NAMALWA (cell line): ENCODE measurements at regions not wholly inside any gene's neighbourhood (a gene's known extent, or its start where the extent isn't known, plus 50 kb on each side); places are given as distances from the start of the nearest gene placed in this dataset.
"Not testable (repeated sequence)": the region's sequence is repeated elsewhere in the genome, so short reads cannot be mapped to it uniquely, and the experiment has no call there.

ENCODE experiments used
- DNase-seq: peaks from one replicate; pipeline ENCODE4 v3.0.0-alpha.2; 2015; ENCODE audit warnings: low spot score

DNA sequence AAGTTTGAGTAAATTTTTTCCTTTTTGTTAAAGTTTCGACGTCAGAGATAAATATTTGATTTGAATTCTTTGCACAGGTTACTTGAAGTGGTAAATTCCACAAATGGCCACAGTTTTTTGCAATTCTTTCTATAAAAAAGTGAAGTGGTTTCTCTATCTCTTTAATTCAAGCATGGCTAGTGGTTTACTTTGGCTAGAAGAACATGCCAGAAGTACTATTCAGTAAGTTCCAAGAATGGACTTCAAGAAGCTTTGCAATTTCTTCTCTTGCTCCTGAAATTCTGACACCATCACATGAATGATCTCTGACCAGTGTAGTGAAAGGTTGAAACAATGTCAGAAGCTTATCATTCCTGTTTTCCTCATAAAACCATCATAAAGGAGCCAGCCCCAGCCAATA lies 55.7 kb upstream of the RNPC3 start:
- DNase-seq, result no peak

DNA sequence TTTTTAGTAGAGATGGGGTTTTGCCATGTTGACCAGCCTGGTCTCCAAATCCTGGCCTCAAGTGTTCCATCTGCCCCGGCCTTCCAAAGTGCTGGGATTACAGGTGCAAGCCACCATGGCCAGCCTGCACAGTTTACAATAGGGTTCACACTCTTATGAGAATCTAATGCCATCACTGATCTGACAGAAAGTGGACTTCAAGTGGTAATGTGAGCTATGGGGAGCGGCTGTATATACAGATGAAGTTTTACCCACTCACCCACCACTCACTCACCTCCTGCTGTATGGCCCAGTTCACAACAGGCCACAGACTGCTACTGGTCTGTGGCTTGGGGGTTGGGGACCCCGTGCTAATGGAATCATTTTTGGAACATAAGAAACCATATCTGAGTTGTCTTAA lies 58.4 kb upstream of the RNPC3 start:
- DNase-seq, result no peak

DNA sequence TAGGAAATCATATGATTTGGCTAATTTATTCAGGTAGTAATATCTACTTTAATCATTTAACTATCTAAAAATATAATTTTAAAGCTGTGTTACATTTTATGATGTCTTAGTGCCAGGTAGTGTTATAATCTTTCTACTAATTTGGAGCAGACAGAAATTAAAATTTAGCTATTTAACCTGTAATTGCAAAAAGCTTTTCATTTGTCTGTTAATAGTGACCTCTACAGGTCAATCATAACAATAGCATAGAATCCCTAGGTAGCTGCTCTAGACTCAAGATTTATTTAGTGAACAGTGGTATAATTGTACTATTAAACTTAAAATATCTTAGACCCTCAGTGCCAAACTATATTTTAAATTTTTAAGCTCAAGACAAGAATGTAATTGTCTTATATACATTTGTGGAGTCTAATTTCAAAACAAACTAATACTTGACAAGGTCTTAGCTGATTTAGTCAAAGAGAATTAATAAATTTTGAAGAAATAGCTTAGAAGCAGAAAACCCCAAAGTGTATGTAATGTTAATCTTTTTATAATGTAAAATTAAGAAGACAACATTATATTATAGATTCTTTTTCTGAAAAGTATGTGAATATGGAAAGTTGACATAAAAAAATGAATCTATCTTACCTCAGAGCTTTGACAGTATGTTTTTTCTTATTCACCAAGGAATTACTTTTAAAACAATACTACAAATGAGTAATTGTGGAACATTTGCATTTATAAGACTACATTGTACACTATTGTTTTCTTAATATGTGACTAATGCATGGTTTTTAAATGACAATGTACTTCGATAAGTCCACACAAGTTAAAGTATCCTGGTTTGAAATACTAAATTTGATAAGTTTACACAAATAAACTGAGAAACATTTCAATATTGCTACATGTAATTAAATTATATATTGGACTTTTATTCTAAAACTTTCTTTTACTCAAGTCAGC lies 64.1 kb upstream of the RNPC3 start:
- DNase-seq, result peak; percentile 39

DNA sequence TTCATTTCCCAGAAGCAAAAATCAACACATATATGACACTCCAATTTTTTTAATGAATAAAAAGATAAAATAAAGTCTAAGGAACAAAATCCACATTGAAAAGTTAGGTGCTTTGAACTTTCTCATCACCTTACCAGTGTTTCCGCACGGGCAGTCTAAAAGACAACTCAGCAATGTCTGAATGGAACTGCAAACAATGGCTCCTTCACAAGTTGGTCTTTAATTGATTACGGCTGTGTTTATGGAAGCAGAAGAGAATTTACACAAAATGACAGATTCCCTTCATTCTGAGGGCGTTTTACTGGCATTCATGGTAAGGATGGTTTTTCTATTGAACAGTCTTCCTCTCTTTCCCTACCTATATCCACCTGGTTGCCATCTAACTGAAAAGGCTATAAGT lies 65.0 kb upstream of the RNPC3 start:
- DNase-seq, result no peak

DNA sequence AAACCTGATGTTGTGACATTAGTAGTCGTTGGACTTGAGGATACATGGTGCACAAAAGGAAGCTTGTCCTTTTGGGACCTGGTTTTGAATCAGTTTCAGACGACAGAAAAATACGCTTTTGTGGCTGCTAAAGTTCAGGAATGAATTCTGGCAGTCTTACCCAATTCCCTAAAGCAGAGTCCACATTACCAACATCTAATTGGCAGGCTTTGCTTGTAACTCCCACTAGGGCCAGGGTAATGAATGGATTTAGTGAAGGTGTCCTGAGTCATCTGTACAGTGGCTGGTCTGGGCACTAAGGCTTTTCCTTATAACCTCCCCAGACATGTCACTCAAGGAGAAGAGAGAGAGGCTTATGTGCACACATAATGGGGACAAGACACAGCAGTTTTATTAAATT lies 66.2 kb upstream of the RNPC3 start:
- DNase-seq, result no peak

DNA sequence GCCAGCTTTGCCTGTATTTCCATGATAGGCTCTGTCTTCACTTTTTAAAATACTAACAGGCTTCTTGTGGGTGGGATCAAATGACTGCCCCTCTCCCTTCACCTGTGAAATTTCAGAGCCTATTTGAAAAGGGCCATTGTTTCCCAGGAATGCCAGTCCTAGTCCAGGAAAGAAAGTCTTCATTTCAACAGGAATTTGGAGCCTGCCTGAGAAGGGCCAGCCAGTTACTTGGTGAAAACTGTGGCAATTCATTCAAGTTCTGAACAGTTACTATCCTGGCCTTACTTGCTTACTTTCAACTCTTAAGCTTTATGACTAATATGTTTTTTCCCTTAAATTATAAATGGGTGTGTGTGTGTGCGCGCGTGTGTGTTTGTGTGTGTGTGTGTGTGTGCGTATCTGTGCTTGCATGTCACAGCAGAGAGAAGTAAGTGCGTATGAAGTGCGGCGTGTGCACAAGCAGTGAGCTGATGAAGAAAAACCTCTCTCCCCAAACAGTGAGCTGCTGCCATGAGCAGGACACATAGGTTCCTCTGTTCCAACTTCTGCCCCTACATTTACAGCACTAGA lies 67.5 kb upstream of the RNPC3 start:
- DNase-seq, result no peak

DNA sequence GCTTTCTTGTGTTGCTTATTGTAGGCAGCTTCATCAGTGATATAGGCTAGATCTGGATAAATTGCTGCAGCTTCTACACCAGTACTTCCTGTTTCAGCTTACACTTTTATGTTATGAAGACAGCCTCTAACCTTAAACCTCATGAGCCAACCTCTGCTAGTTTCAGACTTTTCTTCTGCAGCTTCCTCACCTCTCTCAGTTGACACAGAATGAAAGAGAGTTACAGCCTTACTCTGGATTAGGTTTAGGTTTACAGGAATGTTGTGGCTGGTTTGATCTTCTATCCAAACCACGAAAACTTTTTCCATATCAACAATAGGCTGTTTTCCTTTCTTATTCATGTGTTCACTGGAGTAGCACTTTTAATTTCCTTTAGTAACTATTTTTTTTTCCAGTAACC lies 76.9 kb upstream of the RNPC3 start:
- peak; percentile 3 for DNase-seq

DNA sequence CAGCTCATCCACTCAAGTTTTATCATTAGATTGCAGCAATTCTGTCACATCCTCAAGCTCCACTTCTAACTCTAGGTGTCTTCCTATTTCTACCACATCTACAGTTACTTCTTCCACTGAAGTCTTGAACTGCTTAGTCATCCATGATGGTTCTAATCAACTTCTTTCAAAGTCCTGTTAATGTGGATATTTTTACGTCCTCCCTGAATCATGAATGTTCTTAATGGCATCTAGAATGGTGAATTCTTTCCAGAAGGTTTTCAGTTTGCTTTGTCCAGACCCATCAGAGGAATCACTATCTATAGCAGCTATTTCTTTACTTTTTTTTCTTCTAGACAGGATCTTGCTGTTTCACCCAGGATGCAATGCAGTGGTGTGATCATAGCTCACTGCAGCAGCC lies 78.0 kb upstream of the RNPC3 start:
- DNase-seq, result no peak

DNA sequence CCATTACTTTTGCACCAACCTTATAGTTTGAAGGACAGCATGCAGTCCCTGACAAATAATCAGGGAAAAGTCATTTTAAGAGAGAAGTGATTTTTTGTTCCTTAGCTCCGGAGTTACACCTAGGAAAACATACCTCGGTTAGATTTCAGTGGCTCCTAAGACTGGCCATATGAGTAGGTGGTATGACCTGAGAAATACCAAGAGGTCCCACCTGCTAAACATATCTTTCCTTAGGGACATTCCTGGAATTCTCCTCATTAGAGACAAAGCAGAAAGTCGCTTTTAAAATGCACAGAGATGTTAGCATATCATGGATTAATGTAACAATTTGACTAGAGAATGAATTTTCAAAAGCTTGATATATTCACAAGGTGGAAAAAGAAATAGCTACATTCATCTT lies 84.2 kb upstream of the RNPC3 start:
- DNase-seq, result no peak

DNA sequence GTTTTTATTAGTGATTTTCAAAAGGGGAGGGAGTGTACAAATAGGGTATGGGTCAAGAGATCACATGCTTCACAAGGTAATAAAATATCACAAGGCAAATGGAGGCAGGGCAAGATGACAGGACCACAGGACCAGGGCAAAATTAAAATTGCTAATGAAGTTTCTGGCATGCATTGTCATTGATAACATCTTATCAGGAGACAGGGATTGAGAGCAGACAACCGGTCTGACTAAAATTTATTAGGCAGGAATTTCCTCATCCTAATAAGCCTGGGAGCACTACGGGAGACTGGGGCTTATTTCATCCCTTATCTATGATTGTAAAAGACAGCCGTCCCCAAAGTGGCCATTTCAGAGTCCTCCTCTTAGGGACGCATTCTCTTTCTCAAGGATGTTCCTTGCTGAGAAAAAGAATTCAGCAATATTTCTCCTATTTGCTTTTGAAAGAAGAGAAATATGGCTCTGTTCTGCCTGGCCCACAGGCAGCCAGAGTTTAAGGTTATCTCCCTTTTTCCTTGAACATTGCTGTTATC lies 88.9 kb upstream of the RNPC3 start:
- DNase-seq, result not testable (repeated sequence)

DNA sequence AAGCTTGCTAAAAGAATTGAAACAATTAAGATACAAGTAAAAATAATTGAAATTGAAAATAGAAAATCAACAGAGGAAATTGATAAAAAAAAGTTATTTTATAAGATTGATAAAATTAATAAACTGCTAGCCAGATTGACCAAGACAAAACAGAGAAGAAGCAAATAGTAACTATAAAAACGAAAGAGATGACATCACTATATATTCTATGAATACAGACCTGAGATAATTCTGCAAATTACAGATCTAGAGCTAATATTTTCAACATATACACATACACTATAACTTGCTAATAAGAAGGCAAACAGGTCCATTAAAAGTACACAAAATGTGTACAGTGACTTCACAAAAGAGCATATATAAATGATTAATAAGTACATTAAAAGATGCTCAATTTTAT lies 90.1 kb upstream of the RNPC3 start:
- no peak for DNase-seq

DNA sequence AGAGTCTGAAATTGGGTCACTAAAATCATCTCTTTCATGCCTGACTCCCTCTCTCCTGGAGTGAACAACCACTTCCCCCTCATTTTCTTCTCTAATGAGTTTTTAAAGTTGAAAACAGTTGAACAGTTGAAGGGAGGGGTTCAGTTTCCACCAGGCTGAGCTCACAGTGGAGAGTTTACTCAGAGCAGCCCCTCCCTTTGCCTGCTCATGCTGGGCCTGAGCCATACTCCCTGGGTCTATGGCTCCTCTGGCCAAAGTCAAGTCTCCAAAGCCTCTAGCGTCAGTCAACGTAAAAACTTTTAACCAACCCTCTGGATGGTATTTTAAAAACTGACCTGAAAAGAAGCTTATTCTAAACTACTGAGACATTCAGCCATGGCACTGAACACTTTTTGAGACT lies 100.8 kb upstream of the RNPC3 start:
- no peak for DNase-seq

DNA sequence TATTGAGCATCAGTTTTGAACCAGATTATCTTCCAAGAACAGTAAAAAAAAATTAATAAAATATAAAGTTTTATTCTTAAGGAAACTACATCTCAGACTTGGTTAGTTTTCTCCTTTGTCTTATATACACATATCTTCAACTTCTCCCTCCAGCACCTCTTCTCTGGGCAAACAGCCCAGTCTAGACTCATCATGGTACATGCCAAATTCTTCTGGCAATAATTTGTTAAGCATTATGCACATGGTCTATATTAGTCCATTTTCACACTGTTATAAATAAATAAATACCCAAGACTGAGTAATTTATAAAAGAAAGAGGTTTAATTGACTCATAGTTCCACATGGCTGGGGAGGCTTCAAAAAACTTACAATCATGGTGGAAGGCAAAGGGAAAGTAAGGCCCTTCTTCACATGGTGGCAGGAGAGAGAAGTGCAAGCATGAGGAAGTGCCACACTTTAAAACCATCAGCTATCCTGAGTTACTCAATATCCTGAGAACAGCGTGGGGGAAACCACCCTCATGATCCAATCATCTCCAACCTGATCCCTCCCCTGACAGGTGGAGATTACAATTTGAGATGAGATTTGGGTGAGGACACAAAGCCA lies 108.7 kb upstream of the RNPC3 start:
- DNase-seq, result no peak

DNA sequence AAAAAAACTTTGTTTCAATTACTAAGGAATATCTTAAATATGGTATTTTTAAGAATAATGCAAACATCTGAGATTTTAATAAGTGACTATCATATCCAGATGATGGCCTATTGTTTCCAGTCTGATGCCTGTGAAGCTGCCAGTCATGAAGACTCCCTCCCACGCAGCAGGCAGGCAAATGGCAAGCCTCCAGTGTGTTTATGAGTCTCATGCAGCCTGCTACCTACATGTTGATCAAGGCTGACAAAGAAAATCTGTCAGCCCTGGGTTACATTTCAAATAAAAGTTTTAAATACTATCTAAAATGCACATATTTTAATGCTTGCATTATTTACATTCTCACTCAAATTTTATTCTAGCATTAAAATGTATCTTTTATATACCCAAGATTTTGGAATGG lies 137.6 kb upstream of the RNPC3 start:
- DNase-seq, result no peak

DNA sequence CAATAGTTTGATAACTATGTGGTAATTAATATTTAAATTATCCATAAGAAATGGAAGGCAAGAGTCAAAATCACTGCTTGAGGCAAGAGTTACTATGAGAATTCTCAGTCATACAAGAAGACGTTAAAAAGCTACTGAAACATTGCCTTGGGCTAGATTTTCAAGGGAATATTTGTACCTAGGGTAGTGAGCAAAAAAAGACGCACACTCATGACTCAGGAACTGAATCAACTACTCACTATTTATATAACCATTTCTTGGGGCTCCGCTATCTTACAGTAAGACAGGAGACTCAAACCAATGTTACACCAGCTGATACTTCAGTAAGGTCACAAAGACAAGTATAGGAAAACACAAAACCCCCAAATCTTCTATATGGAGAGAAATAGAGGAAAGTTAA lies 151.5 kb upstream of the RNPC3 start:
- no peak for DNase-seq

DNA sequence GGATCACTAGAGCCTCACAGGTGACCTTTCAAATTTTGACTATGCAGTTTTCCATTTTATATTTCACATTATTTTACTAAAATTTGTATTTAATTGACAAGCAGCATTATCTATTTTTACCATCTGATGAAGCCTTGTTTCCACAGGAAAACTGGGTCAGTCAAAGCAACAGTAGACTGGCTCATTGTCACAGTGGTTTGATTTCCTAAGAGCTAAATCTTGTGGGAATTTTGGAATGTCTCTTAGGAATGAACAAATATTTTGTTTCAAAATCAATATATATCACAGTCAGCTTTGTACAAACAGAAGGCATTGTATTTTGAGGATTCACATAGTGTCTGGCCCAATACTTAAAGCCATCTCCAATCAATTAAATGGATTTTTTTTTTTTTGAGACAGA lies 152.6 kb upstream of the RNPC3 start:
- no peak for DNase-seq

DNA sequence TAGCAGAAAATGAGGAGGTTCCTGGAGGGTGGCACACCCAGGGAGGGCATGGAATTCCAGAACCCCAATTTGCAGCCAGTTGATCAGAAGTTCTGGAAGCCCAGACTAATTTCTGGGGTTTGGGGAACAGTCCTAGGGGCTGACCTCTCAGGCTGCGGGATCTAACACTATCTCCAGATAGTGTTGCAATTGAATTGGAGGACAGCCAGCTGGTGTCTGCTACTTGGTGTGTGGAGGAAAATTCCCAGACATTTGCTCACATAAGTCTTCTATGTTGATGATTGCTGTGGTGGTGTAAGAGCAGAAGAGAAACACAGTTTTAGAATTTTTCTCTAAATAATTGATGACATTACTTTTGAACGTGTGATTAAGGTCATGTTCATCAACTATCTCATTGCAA lies 154.3 kb upstream of the RNPC3 start:
- no peak for DNase-seq

DNA sequence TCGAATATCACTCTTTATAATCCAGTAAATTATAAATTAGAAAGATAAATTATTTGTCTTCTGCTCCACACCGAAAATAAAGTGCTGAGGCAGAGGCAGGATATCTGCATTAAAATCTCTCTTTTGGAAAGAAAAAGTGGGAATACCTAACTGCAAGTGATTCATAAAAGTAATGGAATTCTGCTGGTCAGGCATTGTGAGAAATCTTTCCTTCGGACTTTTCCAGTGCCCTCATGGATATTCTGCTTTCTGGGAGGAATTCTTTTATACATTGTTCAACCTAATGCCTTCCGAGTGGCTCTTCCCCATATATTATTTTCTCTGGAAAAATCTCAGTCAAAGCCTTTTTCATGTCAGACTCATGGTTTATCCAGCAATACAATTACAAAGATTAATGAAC lies 158.3 kb upstream of the RNPC3 start:
- DNase-seq, result no peak

DNA sequence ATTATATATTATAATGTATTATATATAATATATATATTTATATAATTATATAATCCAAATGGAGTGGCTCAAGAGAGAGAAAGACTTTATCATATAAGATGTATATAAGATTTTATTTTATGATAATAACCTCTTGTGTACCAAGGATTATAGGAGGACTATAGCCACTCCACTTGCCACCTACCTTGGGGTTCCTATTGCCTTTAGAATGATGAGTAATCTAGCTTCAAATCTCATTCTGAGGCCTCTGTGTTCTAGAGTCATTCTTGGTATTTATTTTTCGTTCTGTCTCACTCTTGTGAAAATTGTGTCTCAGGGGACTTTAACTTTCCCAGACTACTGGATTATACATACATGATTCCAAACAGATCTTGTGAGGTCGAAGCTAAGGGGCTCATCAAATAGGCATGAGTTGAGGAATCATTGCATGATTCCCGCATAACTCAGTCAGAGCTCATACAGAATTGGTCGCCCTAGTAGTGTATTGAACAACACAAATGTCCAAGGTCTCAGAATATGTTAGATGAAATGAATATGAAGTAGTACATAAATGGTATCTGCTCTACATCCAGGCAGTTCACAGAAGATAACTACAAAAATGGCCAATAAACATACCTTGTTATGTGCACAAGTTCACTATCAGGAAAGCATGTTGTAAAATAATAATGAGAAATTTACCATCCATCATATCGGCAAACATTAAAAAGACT lies 159.5 kb upstream of the RNPC3 start:
- no peak for DNase-seq

DNA sequence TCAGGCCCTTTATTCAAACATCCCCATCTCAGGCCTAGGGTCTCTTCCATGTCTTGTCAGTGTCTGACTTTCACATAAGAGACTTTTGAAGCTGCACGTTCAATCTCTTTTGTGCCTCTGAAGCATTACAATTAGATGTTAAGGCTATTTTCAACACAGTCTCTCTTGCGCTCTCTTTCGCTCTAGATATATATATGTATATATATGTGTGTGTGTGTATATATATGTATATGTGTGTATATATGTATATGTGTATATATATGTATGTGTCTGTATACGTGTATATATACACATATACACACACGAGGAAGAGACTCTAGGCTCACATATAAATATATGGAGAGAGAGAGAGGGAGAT lies 162.5 kb upstream of the RNPC3 start:
- DNase-seq, result no peak

DNA sequence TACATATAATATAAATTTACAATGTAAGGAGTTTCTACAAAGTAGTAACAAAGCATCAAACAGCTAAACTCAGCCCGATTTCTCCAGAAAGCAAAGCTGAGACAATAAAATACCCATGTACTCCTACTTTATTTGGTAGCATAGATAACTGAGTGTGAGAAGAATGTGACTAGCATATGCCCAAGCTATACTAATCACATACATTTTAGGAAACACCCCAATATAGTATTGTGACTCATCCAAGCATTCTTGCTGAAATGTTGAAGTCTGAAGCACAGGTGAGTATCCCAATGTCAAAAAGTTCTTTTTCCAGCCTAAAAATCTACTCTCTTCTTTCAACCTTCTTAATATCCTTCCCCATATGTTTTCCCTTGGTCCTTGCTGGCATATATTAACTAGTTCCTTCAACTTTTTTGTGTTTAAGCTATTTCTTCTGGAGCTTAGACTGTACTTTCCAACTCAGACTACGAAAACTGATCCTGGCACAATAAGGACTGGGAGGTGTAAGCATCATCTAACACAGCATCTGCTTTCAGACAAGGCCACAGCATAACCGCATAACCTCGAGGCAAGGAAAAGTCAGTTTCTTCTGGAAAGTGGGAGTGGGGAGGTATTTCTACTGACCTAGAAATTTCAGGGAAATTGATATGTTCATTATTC lies 163.0 kb upstream of the RNPC3 start:
- DNase-seq, result no peak

DNA sequence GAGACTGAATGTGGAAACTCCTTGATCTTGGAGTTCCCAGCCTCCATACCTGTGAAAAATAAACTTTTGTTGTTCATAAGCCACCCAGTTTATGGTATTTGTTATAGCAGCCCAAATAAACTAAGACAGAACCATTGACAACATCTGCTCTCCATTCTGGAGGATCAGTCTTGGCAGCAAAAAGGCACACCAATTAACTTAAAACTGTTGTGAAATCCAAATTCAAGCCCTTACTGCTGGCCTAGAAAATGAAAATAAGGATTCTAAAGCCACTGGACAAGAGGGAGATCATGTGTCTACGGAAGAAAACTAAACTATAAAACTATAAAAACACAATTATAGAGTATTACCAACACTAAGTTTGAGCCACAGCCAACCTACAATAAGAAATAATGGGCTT lies 172.1 kb upstream of the RNPC3 start:
- DNase-seq, result no peak
